Middle frontal gyrus (tissue), 1 donor: ENCODE measurements at regions not wholly inside any gene's neighbourhood (a gene's known extent, or its start where the extent isn't known, plus 50 kb on each side); places are given as distances from the start of the nearest gene placed in this dataset.
"Not testable (repeated sequence)": the region's sequence is repeated elsewhere in the genome, so short reads cannot be mapped to it uniquely, and the experiment has no call there.

ENCODE experiments used
- DNase-seq: peaks from one replicate; pipeline ENCODE4 v3.0.0-alpha.2; 2015; ENCODE audit warnings: low spot score; ENCODE audit errors: extremely low spot score

DNA sequence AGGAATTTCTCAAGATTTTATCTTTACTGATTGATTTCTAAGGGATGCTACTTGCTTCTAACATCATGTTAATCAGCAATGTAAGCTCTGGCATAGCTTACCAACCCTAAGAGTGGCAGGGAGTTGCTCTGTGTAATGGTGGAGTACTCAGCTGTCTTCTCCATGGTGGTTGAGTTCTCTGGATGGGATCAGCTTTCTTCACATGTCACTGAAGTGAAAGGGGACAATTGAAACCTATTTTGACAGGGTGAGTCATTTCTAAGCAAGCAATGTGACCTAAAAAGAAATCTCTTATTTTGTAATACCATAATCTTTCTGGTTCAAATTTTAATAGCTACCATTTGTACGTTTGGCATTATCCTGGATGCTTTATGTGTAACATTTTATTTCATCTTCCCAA is 430.4 kb downstream of the GJA1 start:
- no peak for DNase-seq

DNA sequence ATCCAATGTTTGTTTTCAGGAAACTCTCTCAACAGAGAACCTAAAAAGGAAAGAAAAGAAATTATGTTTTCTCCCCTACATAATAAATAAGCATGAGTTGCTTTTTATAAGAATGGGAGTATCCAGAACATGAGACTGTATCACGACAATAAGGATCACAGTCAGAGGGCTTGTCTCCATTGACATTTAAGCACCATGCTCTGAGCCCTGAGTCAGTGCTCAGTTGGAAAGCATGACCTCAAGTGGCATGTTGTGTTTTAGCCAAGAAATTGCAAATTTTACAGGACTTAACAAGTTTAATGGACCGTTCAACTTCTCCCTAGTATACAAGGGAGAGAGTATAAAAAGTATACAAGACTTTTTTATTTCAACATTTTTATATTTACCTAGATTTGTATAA is 431.6 kb downstream of the GJA1 start:
- no peak for DNase-seq

- DNase-seq: no peak
Measured at GRCh38 chr6:121868206-121868605, 432.8 kb downstream of the GJA1 start.

GRCh38 chr6:121873595-121873994 is 438.1 kb downstream of the GJA1 start:
- no peak for DNase-seq

- DNase-seq: no peak
Measured at GRCh38 chr6:121876721-121877120, 441.3 kb downstream of the GJA1 start.

GRCh38 chr6:121879149-121879548 is 443.7 kb downstream of the GJA1 start:
- no peak for DNase-seq

- DNase-seq: no peak
Measured at GRCh38 chr6:121880831-121881230, 445.4 kb downstream of the GJA1 start.

- DNase-seq: no peak
Measured at GRCh38 chr6:121881974-121882667, 446.7 kb downstream of the GJA1 start.

DNA sequence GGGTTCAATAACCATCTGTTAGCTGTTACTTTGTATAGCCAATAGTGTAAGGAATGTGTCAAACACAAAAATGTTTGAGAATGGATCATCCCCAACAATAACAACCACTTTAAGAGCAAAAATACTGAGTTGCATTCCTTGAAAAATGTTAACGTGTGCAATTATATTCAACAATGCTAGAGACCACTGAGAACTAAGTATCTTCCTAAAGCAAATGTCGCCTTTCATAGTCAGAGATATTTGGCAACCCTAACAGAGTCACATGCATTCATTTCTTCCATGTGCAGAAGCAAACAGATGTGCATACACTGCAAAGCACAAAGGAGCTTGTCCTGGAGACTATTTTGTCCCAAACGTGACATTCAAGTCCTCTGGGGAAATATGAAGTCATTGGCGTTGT is 448.6 kb downstream of the GJA1 start:
- no peak for DNase-seq

- DNase-seq: no peak
Measured at GRCh38 chr6:121884620-121885019, 449.2 kb downstream of the GJA1 start.

DNA sequence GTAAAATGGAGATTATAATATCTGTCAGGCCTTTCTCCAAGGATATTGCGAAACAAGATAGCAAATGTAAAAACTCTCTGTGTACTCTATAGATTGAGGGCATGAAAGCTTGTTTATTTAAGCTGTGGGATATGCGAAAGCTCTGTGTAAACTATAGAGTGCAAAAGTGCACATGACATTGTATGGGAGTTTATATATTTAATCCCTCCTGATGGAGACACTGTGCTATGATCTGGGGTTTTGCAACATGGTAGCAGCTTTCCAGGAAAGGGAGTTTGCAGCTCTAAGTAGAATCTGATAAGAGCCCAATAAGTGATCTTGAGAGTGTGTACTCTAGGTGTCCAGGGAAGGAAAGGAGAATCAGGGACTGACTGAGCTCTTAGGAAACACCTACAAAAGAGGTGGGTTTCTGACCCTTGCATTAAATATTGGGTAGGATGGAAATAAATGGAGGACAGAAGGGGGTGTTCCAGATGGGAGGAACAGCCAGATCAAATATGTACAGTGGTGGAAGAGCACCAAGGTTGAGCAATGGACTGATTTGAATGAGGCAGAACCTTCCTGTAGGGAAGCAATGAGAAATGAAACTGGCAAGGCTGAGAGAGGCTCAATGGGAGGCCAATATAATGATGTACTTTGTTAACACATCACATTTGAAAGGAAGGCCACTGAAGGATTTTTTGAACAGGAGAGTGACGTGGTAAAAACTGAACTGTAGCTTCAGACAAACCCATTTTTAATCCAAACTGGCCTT is 450.1 kb downstream of the GJA1 start:
- DNase-seq: no peak

DNA sequence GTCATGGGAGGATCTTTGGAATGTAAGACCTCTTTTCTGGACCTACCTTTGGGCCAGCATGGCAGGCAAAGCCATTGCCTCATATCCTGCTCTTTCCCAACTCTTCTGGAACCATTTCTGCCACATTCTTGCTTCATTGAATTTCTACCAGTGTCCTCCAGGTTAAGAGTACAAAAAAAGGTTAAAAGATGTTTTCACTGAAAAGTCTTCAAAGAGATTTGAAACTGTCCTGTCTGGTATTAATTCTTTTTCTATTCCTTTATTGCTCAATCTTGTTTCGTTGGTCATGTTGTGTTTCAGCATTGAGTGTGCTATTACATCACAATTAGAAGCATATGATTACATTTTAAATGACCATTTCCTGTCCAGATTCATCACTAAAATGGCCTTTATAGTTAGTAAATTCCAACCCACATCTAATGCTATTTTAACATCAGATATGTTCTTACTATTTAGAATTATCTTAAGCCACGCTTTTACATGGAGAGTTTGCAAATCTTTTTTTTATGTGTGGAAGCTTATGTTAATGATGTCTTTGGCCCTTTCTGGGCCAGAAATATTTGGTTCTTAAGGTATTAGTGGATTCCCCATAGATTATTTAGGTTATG is 450.9 kb downstream of the GJA1 start:
- no peak for DNase-seq

- no peak for DNase-seq
Measured at GRCh38 chr6:121887724-121888123, 452.3 kb downstream of the GJA1 start.

DNA sequence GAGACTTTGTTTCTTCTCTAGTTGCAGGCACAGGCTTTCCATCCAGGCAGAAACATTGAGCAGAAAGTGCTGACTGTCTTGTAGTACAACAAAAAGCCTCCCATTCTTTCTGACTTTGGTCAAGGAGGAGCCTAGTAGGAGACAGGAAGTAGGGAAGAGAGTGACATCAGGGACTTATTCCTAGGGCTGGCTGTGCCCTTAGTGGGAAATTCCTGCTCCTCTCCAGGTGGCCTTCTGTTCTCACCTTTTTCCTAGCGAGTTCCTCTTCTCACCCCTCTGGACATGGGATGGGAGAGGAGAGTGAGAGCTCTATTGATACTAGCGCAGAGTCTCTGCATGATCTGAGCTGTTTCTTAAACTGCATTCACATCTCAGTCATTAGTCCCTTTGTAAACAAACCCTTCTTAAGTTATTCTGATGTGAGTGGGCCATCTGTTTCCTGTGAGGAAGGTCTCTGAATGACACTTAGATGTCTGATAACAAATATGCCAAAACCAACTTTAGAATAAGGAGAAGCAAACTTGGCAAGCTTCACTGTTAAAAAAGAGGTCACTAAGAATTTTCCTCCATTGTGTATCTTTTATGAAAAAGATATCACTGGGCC is 455.0 kb downstream of the GJA1 start:
- no peak for DNase-seq

DNA sequence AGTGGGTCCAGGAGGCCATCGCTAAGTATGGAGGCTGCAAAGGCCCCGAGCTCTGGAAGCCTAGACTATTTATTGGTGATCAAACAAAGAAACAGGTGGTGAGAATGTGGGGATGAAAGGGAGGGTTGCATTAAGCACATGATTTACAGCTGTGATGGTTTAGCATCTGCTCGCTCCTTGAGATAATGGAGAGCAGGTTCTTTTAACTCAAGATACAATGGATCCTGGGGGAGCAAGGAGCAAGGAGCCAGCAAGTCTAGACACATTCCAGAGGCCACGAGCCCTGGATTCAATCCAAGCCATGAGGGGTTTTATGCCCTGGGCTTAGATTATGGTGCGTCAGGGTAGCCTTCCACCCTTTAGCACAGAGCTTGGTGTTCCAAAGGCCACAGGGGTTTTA is 460.3 kb downstream of the GJA1 start:
- not testable (repeated sequence) for DNase-seq

DNA sequence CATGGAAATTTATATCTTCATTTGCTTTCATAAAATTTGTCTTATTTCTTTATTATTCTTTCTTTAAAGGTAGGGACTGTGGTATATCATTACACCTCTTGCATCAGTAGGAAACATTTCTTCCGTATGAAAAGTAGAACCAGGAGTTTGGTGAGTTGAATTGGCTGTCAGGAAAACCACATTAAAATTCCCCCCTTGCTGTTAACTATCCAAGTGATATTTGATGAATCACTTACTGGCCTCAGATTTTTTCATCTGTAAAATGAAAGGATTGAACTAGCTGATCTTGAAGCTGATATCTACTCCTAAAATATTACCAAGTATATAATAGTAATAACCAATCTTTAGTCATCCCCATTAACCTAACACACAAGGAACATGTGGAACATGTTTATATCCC is 460.9 kb downstream of the GJA1 start:
- no peak for DNase-seq

DNA sequence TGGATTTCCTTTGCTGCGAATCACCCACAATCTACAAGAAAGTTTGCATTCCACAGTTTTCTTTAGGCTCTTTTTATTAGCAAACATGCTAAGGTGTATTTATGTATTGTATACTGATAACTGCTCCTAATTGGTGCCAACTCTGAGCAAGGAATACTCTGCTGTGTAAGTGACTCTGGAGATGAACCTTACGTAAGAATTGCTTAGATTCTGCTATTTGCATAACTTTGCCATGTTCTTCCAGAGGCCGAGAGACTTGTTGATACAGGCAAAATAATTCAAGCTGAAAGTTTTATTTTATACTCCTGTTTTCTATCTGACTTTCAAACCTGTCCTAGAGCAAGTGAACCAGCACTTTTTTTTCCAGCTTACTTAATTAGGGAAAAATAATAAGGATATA is 461.3 kb downstream of the GJA1 start:
- DNase-seq: no peak

DNA sequence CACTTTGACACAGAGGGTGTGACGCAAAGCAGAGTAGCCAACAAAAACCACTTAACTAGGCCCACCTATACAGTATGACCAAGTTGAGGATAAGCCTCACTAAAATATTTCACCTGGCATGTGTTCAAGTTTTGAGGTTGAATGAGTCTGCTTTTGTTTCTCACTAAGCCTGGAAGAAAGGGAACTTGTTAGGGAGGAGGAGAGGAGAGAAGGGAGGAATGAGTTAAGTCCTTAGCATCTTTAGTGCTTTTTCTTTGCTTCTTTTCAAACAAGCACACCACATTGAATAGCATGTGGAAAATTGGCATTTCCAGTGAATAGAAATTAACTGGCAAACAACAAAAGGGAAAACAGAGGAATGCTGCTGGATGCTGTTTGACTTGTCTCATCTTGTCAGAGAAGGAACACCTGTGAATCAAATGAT is 461.9 kb downstream of the GJA1 start:
- DNase-seq: no peak

- no peak for DNase-seq
Measured at GRCh38 chr6:121901432-121901831, 466.0 kb downstream of the GJA1 start.

DNA sequence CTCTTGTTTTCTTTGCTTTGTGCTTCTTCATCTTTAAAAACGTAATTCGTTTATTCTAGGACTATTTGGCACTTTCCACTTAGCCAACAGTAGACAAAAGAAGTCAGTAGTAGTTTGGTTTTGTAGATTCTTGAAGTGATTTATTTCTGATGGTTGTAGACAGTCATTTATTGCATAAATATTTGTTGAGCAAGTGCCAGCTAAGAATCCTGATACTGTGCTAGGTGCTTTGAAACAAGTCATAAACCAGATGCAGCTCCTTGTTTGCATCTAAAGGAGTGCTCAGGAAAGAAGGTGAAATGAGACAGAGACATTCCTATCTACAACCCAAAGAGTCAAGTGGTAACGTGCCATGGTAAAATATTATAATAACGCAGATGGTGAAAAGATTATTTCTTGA is 469.1 kb downstream of the GJA1 start:
- DNase-seq: no peak

GRCh38 chr6:121912905-121913304 is 477.5 kb downstream of the GJA1 start:
- DNase-seq: no peak

GRCh38 chr6:121917263-121917829 is 481.9 kb downstream of the GJA1 start:
- no peak for DNase-seq
